GM12892 (cell line): ENCODE measurements at regions not wholly inside any gene's neighbourhood (a gene's known extent, or its start where the extent isn't known, plus 50 kb on each side); places are given as distances from the start of the nearest gene placed in this dataset.

ENCODE experiments used
- POLR2A ChIP-seq: IDR thresholded peaks from 2 replicates; pipeline ENCODE4 v1.6.1; 2011; ENCODE audit warnings: low read depth, low read length, control low read depth
- POLR2AphosphoS5 ChIP-seq: IDR thresholded peaks from 2 replicates; pipeline ENCODE4 v1.6.1; 2011; ENCODE audit warnings: low read depth, low read length, control low read depth
- TAF1 ChIP-seq: IDR thresholded peaks from 2 replicates; pipeline ENCODE4 v1.6.1; 2011; ENCODE audit warnings: low read depth, mild to moderate bottlenecking, control low read depth, low read length, borderline replicate concordance

DNA sequence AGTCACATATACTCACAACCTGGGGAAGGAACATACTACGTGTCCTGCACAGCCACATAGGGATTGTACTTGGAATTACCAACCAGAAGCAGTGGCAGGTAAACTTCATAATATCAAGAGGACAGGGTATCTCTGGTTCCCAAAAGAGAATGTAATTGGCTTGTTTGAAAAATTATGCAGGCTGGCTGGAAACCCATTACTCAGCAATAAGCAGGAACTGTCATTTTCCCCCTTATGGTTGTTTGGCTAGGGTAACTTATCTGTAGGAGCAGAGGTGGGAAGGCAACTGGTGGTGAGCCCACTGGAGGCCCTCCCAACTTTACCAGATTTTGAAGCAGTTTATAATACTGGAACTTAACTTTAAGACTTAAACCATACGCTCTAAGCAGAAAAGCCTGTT is 924.1 kb downstream of the LRRIQ3 start:
- TF ChIP-seq TAF1, result no peak
- no peak for TF ChIP-seq POLR2AphosphoS5
- TF ChIP-seq POLR2A, result no peak
